ENCODE measurements at regions not wholly inside any gene's neighbourhood (a gene's known extent, or its start where the extent isn't known, plus 50 kb on each side); places are given as distances from the start of the nearest gene placed in this dataset.

DNA sequence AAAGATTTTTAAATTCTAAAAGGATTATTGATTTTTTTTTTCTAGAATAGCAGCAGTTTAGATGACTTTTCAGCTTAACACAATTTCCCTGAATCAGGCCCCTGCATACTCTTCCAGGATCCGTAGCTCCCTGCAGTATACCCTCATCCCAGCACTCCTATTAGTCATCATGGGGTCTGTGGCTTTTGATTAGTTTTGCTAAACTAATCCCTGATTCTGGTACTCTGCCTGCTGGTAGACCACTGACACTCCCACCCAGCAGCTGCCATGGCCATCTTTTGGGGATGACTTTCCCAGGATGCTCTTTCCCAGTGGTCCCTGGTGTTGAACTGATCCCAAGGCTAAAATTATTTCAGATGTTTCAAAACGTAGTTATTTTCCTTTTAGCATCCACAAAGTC lies 802.0 kb downstream of the RAPGEF2 start:
- TF ChIP-seq, protein P1, sequence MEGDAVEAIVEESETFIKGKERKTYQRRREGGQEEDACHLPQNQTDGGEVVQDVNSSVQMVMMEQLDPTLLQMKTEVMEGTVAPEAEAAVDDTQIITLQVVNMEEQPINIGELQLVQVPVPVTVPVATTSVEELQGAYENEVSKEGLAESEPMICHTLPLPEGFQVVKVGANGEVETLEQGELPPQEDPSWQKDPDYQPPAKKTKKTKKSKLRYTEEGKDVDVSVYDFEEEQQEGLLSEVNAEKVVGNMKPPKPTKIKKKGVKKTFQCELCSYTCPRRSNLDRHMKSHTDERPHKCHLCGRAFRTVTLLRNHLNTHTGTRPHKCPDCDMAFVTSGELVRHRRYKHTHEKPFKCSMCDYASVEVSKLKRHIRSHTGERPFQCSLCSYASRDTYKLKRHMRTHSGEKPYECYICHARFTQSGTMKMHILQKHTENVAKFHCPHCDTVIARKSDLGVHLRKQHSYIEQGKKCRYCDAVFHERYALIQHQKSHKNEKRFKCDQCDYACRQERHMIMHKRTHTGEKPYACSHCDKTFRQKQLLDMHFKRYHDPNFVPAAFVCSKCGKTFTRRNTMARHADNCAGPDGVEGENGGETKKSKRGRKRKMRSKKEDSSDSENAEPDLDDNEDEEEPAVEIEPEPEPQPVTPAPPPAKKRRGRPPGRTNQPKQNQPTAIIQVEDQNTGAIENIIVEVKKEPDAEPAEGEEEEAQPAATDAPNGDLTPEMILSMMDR (IDR thresholded peaks at IDR 0.05), result no peak
- TF ChIP-seq EP300 (IDR thresholded peaks at IDR 0.05), result no peak
- no peak for TF ChIP-seq POLR2AphosphoS5 (IDR thresholded peaks at IDR 0.05)
- TF ChIP-seq POLR2A (IDR thresholded peaks at IDR 0.05), result no peak

Measured in gastroesophageal sphincter (tissue), 3 donors.